HG02870 (cell line): ENCODE measurements at regions not wholly inside any gene's neighbourhood (a gene's known extent, or its start where the extent isn't known, plus 50 kb on each side); places are given as distances from the start of the nearest gene placed in this dataset.
"Not testable (repeated sequence)": the region's sequence is repeated elsewhere in the genome, so short reads cannot be mapped to it uniquely, and the experiment has no call there.

Experiments
- ATAC-seq: cut with Tn5 transposase; IDR thresholded peaks from one replicate; pipeline ENCODE4 v1.9.1; 2021; ENCODE audit warnings: mild to moderate bottlenecking, moderate library complexity; ENCODE audit not compliant: unreplicated experiment

DNA sequence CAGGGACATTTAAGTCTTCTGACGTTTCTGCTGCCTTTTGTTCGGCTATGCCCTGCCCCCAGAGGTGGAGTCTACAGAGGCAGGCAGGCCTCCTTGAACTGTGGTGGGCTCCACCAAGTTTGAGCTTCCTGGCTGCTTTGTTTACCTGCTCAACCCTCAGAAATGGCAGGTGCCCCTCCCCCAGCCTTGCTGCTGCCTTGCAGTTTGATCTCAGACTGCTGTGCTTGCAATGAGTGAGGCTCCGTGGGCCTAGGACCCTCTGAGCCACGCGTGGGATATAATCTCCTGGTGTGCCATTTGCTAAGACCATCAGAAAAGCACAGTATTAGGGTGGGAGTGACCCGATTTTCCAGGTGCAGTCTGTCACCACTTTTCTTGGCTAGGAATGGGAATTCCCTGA lies 647.3 kb downstream of the CD109 start:
- not testable (repeated sequence) for ATAC-seq

DNA sequence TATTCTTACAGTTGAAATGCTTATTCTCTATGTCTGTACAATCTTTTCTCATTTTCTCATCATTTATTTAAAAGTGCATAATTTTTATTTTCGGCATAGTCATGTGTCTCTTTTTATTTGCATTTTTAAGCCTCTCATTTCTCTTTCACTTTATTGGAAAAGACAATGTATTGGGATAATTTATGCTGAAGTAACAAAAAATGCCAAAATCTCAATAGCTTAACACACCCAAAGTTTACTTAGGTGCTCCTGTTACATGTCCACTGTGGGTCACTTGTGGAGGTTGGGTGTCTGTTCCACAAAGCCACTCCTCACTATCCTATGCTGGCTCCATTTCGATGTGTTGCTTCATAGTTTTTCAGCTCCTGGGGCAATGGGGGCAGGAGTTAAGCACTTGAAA lies 638.7 kb downstream of the CD109 start:
- ATAC-seq: no peak

DNA sequence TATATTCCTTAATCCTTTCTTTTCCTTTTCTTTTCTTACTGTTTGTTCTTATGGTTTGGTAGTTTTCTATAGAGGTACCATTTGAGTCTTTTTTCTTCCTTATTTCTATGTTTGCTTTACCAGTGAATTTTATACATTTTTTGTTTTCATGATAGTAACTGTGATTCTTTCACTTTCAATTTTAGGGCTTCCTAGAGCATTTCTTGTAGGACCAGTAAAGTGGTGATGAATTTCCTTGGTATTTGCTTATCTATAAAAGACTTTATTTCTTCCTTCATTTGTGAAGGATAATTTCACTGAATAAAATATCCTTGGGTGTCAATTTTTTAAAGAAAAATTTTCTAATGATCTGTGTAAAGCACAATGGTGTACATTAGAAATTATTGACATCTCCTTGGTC lies 637.4 kb downstream of the CD109 start:
- no peak for ATAC-seq

DNA sequence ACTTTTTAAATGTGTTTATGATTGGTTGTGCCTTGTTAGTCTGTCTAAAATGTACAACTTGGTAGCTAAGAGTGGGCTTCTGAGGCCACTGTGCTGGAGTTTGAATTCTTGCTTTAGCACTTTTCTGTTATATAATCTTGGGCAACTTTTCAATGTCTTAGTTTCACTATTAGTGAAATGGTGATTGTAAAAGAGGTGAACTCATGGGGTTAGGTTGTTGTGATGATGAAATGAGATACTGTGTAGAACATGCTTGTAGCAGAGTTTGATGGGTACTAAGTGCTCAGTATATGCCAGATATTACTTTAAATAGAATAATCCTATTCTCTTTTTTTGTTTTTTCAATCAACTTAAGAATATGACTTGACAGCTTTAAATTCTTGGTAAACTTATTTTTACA lies 624.7 kb downstream of the CD109 start:
- no peak for ATAC-seq

DNA sequence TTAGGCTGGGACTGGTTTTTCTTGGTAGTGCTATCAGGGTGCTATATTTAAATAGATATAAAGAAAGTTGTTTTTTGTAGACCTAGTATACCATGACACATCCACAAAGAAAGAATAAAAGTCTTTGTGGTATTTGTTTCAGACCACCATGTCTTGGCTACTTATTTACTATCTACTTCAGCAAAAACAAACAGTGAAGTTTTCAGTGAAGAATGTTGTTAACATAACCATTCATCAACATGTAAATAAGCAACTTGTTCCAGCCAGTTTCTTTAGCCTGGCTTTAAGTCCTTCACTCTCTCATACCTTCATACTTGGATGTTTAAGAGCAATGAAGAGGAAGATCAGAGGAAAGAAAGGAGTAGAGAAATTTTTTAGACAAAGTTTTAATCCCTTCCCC lies 624.1 kb downstream of the CD109 start:
- no peak for ATAC-seq

DNA sequence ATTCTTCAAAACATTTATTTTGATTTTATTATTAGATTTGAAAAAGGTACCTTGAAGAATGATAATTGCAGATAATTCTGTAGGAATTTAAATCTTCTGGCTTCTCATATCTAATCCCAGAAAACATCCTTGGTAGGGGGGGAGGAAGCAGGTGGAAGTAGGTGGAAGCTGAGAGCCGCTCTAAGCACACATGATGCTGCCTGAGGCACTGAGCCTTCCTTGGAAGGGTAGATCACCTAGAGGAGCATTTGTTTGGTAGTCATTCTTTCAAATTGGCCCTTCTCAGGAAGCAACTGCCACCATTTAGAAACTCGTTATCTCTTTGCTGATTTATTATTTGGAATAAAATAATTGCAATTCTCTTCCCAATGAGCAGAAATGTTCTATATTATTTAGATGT lies 623.3 kb downstream of the CD109 start:
- ATAC-seq: no peak

DNA sequence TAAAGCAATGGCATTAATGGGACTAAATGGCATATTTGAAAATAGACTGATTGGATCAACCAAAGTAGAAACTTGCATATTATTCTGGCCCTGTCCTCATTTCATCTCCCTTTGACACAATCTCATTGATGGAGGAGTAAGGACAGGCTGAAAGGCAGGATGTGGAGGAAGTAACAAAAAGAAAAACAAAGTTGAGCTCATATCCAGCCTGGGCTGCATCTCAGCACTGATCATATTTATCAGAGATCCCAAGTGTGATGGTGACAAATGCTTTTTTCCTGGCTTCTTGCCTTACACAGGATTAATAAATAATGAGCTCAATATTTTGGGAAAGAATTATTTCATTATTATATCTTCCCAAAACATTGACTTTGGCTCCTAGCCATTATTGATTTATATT lies 622.7 kb downstream of the CD109 start:
- no peak for ATAC-seq

DNA sequence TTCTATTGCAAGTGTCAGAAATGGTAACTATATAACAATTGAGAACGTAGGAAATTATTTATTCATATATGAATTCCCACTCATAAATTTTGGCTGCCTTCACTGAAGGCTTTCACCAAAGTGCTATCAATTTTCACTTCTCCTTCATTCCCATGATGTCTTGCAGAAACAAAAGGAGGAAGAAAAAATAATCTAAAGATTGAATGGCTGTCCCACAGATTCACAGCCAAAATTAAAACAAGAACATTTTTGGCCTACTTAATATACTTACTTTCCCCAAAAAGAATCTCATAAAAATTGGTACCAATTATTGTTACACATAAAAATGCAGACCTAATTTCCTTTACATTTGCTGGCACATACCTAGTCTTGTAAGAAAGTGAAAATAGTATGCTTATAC lies 616.1 kb downstream of the CD109 start:
- no peak for ATAC-seq

DNA sequence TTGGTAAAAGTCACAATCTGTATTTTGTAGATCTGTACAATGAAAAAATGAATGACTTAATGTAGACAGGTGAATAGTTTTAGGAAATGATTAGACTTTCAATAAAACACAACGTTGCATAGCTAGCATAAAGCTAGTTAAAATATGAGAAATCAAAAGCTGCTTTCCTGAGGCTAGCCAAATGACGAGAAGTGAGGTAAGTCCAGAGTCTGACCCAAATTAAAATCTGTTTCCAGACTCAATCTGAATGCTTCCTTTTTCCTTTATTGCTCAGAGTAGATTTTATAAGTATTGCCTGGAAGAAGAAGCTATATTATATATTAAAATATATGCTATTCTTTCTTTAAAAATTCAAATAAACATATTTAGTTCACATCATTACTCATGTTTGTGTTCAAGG lies 615.4 kb downstream of the CD109 start:
- ATAC-seq: no peak

DNA sequence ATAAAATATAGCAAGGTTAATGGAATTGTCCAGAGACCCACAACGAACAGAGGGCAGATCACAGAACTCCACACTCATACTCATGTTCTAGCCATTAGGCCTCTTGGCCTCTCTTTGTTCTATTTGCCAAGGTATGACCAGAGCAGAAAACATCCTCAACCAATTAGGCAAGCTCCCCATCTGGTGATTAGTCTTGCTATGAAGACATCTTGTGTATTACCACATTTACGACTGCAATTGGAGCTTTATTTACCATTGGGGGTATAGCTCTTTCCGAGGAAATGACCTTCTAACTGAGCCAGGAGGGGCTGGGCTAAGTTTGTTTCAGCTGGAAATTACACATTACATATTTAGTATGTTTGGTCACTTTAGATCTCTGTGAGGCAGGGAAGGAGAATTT lies 593.9 kb downstream of the CD109 start:
- ATAC-seq: no peak

DNA sequence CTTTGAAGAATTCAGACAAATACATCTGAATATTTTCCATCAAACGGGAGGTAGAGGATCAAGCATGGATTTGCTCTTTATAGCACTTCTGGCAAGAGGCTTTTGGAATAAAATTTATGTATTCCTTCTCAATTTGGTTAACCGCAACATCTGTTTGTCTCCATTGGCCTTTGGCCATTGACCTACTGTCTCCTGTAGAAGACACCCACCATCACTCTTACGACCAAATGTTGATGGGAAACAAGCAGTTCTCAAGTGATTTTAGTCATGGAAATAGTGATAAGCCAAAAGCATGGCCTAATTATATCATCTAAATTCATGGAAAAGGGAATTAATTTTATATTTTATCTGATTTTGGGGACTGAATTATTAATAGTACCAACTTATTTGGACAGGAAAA lies 591.9 kb downstream of the CD109 start:
- ATAC-seq: no peak

DNA sequence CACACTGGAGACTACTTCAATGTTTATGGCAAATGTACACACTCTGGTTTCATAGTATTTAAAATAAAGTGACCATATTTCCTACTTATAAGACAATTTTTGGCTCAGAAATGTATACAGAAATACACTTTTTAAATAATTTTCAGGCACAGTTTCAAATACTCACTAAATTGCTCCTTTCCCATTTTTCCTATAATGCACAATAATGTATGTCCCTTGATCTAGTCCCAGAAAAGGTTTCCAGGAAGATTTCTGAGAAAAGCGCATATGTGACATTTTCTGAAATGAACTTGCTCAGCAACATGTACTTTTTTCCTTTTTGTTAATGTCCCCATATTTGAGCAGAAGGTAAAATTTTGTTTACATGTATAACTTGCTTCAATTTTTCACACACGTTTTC lies 591.4 kb downstream of the CD109 start:
- no peak for ATAC-seq

DNA sequence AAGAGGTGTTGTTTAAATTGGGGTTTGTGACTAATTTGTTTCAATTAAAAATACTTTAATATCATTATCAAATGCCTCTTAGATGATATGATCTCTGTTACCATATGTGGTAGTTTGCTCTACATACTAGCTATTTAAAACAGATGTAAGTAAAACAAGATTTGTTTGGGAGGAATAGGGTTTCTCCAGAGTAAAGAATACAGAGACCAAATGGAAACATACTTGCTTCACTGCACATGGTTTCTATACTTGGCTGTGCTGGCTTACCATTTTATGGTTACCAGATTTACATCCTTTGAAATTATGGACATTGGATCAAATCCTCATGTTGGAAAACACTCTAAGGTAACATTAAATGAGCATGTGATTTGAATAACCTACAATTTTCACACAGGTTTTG lies 588.3 kb downstream of the CD109 start:
- ATAC-seq: no peak

DNA sequence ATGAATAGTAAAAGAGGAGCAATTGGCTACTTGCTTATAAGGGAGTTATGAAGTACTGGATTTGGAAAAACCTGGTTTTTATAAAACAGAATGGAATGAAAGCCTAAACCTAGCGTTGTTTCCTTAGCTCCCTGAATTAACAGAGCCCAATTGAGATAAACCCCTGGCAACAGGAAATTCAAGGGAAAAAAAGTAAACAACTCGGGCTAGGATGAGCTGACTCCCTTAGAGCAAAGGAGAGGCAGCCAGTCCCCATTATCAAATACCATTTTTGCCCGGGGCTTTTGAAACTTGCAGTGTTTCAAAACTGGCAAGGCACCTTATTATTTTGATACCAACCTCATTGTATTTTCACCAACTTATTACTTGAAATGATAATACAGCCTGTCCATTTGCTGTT lies 587.5 kb downstream of the CD109 start:
- no peak for ATAC-seq

DNA sequence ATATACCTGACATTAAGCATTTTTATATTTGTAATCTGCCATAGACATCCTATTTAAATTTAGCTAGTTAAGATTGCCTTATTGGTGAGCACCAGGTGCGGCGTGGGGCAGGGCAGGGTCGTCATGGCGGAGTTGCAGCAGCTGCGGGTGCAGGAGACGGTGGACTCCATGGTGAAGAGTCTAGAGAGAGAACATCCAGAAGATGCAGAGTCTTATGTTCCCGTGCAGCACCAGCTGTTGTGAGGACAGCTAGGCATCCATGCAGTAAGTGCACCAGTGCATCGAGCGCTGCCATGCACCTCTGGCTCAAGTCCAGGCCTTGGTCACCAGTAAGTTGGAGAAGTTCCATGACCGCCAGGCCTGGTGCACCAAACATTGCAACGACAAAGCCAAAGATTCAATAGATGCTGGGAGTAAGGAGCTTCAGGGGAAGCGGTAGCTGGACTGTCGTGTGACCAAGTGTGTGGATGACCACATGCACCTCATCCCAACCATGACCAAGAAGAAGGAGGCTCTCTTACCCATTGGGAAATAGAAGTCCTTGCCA lies 586.2 kb downstream of the CD109 start:
- no peak for ATAC-seq

DNA sequence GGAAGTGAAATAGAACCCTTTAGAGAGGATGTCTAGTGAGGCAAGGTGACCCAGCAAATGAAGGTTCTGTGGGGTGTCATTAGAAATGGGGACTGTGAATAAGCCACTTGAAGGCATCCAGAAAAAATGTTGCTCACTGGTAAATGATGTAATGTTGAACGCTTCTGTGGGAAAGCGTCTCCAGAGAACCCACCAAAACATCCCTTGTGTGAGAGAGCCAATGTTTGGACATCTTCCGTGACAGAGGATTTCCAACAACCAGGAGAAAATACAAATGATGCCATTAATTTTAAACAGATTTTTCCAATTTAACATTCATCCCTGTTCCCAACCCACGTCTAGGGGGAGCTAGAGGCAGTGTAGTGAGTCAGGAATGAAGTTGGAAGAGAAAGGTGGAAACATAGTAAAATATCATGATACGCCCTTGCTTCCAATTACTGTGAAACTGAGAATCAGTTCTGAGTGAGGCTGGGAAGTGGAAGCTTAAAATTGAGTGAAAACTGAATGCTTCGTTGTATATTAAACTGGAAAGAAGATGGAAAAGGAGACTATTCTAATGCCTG lies 584.2 kb downstream of the CD109 start:
- no peak for ATAC-seq

DNA sequence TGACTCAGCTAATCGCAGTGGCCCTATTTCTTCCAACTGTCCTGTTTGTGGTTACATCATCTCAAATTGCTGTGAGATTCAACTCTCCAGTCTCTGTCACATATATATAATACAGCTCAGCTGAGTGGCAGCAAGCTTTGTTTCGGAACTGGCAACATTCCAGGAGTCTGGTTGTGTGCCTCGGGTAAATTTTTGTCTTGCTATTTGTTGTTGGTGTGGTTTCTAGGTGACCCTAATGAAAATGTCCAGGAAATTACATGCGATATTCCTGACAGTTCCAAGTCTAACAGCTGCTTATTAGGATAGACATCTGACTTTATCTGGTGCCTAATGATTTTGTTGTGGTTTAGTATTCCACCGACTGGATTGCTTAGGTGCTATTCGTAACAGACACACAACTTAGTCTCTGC lies 581.8 kb downstream of the CD109 start:
- ATAC-seq: no peak

DNA sequence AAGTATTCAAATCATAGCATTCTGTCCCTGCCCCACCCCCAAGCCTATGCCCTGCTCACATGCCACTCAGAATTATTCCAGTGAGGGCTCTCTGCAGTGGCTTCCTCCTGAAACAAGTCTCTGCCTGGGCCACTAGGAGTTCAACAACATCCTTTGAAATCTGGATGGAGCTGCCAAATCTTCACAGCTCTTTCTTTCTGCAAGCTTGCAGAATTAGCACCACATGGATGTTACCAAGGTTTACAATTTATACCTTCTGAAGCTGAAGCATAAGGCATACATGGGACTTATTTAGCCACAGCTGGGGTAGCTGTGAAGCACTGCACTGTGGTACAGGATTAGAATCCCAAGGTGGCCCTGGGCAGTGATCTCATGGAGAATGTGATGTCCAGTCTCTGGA lies 577.5 kb downstream of the CD109 start:
- ATAC-seq: no peak

DNA sequence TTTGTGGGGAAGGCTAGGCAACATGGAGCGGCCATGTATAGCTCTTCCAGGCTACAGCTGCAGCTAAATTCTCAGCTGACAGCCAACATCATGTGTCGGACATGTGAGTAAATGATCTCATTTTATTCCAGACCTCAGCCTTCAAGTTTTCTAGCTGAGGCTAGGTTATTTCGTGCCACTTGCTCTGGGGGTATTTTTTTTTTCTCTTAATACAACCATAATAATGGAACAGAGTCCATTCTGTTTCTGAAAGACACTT lies 573.5 kb downstream of the CD109 start:
- no peak for ATAC-seq

DNA sequence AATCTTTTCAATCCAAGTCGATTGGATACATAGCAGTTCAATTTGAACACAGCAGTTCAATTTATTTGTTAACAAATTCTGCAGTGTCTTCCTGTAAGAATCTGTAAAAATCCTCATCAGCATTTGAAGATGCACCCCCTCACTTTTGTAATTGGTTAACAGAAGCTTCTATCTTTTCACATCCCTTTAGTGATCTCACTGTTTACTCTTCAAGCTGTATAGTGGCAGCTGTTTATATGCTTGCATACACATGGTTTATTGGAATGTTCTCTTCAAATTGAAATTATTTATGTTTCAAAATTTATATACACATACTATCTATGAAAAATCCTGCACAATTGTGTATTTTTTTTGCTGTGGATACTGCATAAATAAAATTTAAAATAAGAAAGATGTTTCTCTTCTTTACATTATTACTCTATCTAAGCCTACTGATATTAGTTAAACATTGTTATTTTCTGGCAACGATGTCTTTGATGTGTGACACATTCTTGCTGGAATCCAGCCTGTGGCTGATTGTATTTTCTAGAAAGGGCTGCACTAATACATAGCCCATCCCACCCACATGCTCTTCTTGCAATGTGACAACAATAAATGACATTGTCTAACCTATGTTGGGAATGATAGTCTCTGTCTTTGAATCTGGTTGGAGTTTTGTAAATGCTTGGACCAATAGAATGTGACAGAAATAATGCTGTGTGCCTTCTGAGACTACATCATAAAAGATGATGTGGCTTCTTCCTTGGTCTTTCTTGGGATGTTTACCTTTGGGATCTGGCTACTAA lies 573.0 kb downstream of the CD109 start:
- no peak for ATAC-seq

DNA sequence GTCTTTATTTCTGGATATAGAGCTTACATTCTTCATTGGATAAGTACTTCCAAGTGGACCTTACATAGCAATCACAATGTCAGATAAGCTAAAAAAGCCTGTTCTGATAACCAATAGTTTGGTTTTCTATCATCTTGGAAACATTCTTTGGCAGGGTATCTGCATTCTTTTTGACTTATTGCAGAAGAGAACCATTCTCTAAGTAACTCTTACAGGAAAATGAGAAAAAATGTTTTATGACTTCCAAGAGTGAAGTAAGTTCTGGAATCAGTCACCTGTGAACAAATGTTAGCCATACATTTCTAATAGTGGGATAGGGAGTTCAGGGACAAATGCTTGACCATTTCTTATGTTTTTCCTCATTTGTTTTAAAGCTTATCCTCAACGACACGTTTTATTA lies 564.0 kb downstream of the CD109 start:
- ATAC-seq: no peak

DNA sequence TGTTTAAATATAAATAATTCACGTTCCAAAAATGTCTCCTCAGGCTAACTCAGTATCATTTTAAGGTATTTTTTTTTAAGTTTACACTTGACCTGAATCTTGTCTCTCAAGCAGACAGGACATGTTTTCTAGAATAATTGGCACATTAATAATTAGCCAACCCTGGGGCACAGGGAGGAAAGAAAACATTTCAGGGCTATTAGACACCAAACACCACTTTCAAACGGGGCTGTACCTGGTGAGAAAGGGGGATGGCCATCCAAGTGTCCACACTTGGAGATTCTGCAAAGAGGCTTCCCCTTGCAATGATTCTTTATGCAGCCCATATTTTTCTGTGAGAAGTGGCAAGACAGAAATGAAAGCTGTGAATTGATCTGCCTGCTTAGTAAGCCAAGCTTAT lies 560.8 kb downstream of the CD109 start:
- ATAC-seq: no peak

DNA sequence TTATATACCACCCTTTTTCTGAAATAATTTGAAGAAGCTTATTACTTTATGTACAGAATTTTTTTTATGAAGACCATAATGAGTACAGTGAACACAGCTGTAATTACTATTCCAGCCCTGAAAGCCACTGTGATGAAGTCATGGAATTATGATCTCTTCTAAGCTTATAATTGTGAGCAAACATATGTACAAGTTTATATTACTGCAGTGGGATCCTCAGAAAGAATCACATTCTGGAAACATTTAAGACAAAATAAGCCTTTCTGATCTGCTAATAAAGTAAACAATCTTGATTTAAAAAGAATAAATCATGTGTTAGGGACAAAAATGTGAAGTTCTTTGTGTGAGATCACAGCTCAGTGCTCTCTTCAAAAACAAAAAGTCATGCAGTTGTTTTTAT lies 560.4 kb downstream of the CD109 start:
- no peak for ATAC-seq
